Liver (tissue), 8 donors: ENCODE measurements at regions not wholly inside any gene's neighbourhood (a gene's known extent, or its start where the extent isn't known, plus 50 kb on each side); places are given as distances from the start of the nearest gene placed in this dataset.

Source experiments
- DNase-seq: peaks from one replicate; pipeline ENCODE4 v3.0.0-alpha.2; 2017; ENCODE audit warnings: low spot score
- H3K27ac ChIP-seq, 2 donors: one replicate each; pipeline ENCODE4 v1.7.0; 2013; ENCODE audit warnings: inconsistent platforms in 2 of 2, low read length in 2 of 2, control low read depth in 1 of 2, low read depth in 1 of 2, mild to moderate bottlenecking in 1 of 2
- H3K27me3 ChIP-seq, 4 donors: one replicate each; pipeline versions ENCODE4 v1.6.1 to v1.7.0; 2013; ENCODE audit warnings: low read length in 3 of 4, inconsistent platforms in 1 of 4, mild to moderate bottlenecking in 1 of 4, moderate library complexity in 1 of 4; ENCODE audit not compliant: control insufficient read depth in 4 of 4, insufficient read depth in 4 of 4
- H3K36me3 ChIP-seq, 4 donors: one replicate each; pipeline versions ENCODE4 v1.6.1 to v1.7.0; 2013; ENCODE audit warnings: low read length in 3 of 4, mild to moderate bottlenecking in 3 of 4, low read depth in 1 of 4, moderate library complexity in 1 of 4; ENCODE audit not compliant: control insufficient read depth in 4 of 4, insufficient read depth in 3 of 4
- H3K4me1 ChIP-seq, 4 donors: one replicate each; pipeline versions ENCODE4 v1.6.1 to v1.7.0; 2013; ENCODE audit warnings: low read length in 3 of 4, mild to moderate bottlenecking in 3 of 4, moderate library complexity in 1 of 4; ENCODE audit not compliant: control insufficient read depth in 4 of 4, insufficient read depth in 4 of 4
- H3K4me3 ChIP-seq, 3 donors: one replicate each; pipeline versions ENCODE4 v1.6.1 to v1.7.0; 2013; ENCODE audit warnings: low read length in 3 of 3, control low read depth in 1 of 3, low read depth in 1 of 3, mild to moderate bottlenecking in 1 of 3
- H3K9ac ChIP-seq, 2 donors: one replicate each; pipeline ENCODE4 v1.7.0; 2013; ENCODE audit warnings: low read length in 2 of 2, mild to moderate bottlenecking in 2 of 2, moderate library complexity in 2 of 2, control low read depth in 1 of 2, low read depth in 1 of 2
- H3K9me3 ChIP-seq, 4 donors: one replicate each; pipeline versions ENCODE4 v1.6.1 to v1.7.0; 2013; ENCODE audit warnings: low read length in 3 of 4; ENCODE audit not compliant: control insufficient read depth in 4 of 4
- ATF3 ChIP-seq: IDR thresholded peaks from 2 replicates; pipeline ENCODE4 v1.6.1; 2016; ENCODE audit warnings: antibody characterized with exemption
- CTCF ChIP-seq: fragments of 150-350 bp; IDR thresholded peaks from 2 replicates; pipeline ENCODE4 v1.5.1; 2017; ENCODE audit warnings: improper control_type of control experiment, low read depth, low read length; ENCODE audit not compliant: missing input control
- EGR1 ChIP-seq, 2 donors: IDR thresholded peaks; 2 replicates each; pipeline ENCODE4 v1.6.1; 2016 to 2018; ENCODE audit warnings: antibody characterized with exemption in 2 of 2, low read depth in 2 of 2
- FOXA1 ChIP-seq: IDR thresholded peaks from 2 replicates; pipeline ENCODE4 v1.6.1; 2016; ENCODE audit warnings: antibody characterized with exemption
- FOXA2 ChIP-seq: IDR thresholded peaks from 2 replicates; pipeline ENCODE4 v1.6.1; 2016; ENCODE audit warnings: antibody characterized with exemption
- GABPA ChIP-seq, 2 donors: IDR thresholded peaks in 1 of 2; conservative IDR thresholded peaks in 1 of 2; 2 replicates each; pipeline ENCODE4 v1.6.1; 2016; ENCODE audit warnings: antibody characterized with exemption in 2 of 2, mild to moderate bottlenecking in 1 of 2, moderate library complexity in 1 of 2
- HNF4A ChIP-seq, 2 donors: conservative IDR thresholded peaks; 2 replicates each; pipeline ENCODE4 v1.6.1; 2016; ENCODE audit warnings: antibody characterized with exemption in 2 of 2, mild to moderate bottlenecking in 2 of 2
- HNF4G ChIP-seq: IDR thresholded peaks from 2 replicates; pipeline ENCODE4 v1.6.1; 2016; ENCODE audit warnings: antibody characterized with exemption
- JUND ChIP-seq, 2 donors: IDR thresholded peaks; 2 replicates each; pipeline ENCODE4 v1.6.1; 2016; ENCODE audit warnings: antibody characterized with exemption in 2 of 2
- MAX ChIP-seq: IDR thresholded peaks from 2 replicates; pipeline ENCODE4 v1.6.1; 2016; ENCODE audit warnings: antibody characterized with exemption
- NR2F2 ChIP-seq: IDR thresholded peaks from 2 replicates; pipeline ENCODE4 v1.6.1; 2016; ENCODE audit warnings: antibody characterized with exemption
- RAD21 ChIP-seq, 2 donors: IDR thresholded peaks; 2 replicates each; pipeline ENCODE4 v1.6.1; 2016; ENCODE audit warnings: antibody characterized with exemption in 2 of 2, mild to moderate bottlenecking in 2 of 2
- REST ChIP-seq: IDR thresholded peaks from 2 replicates; pipeline ENCODE4 v1.6.1; 2016; ENCODE audit warnings: antibody characterized with exemption, mild to moderate bottlenecking
- RXRA ChIP-seq, 2 donors: IDR thresholded peaks; 2 replicates each; pipeline ENCODE4 v1.6.1; 2017 to 2018; ENCODE audit warnings: antibody characterized with exemption in 2 of 2, mild to moderate bottlenecking in 1 of 2
- SP1 ChIP-seq: IDR thresholded peaks from 2 replicates; pipeline ENCODE4 v1.6.1; 2018; ENCODE audit warnings: antibody characterized with exemption, mild to moderate bottlenecking
- TAF1 ChIP-seq: conservative IDR thresholded peaks from 2 replicates; pipeline ENCODE4 v1.6.1; 2016; ENCODE audit warnings: antibody characterized with exemption, mild to moderate bottlenecking
- ZBTB33 ChIP-seq: IDR thresholded peaks from 2 replicates; pipeline ENCODE4 v1.6.1; 2016; ENCODE audit warnings: antibody characterized with exemption
- WGBS: extraction: QIAGEN DNeasy Blood & Tissue Kit; methylation state at CpG from one replicate; pipeline ENCODE4 v1.1.7; 2013; 5-methylcytosine and 5-hydroxymethylcytosine counted together
- donor health status: healthy.
- donor health status: healthy.
- donor health status: healthy.
- donor health status: healthy.
- donor health status: healthy.

GRCh38 chr18:42530276-42530675 is 575.2 kb downstream of the PIK3C3 start (continued):
- TF ChIP-seq SP1 = no peak

GRCh38 chr18:42532119-42532518 is 577.1 kb downstream of the PIK3C3 start:
- no peaks in the 10 kb centered on the region for H3K27me3 ChIP-seq
- no peak overlapping the region for H3K27ac ChIP-seq
- no peak overlapping the region for H3K9ac ChIP-seq
- no peaks in the 10 kb centered on the region for H3K36me3 ChIP-seq
- no peak for DNase-seq
- TF ChIP-seq EGR1 (IDR thresholded peaks at IDR 0.05; ENCODE audit: low read depth in 2 of 2) = no peak
- TF ChIP-seq ATF3 = no peak
- TF ChIP-seq FOXA2 = no peak
- no peak for TF ChIP-seq GABPA (IDR thresholded peaks at IDR 0.05 in 1 of 2, conservative IDR thresholded peaks at IDR 0.05 in 1 of 2)
- 87% methylated on average over 1 of the region's 1 CpG for WGBS
- no peaks in the 10 kb centered on the region for H3K4me1 ChIP-seq
- no peak overlapping the region for H3K4me3 ChIP-seq
- H3K9me3 ChIP-seq = no peaks in the 10 kb centered on the region

GRCh38 chr18:42533009-42533575 is 578.1 kb downstream of the PIK3C3 start:
- Histone ChIP-seq H3K4me3 (no peak overlapping the region), H3K27ac (no peak overlapping the region), H3K9me3 (no peaks in the 10 kb centered on the region), H3K36me3 (no peaks in the 10 kb centered on the region), H3K9ac (no peak overlapping the region), H3K27me3 (no peaks in the 10 kb centered on the region), H3K4me1 (no peaks in the 10 kb centered on the region)
- no peak for DNase-seq
- 72% methylated on average over 4 of the region's 4 CpGs for WGBS
- no peak for TF ChIP-seq ZBTB33
- TF ChIP-seq JUND (IDR thresholded peaks at IDR 0.05) = no peak
- no peak for TF ChIP-seq MAX
- TF ChIP-seq RXRA (IDR thresholded peaks at IDR 0.05) = no peak
- TF ChIP-seq NR2F2 = no peak
- no peak for TF ChIP-seq TAF1
- no peak for TF ChIP-seq RAD21 (IDR thresholded peaks at IDR 0.05)
- TF ChIP-seq ATF3 = no peak
- TF ChIP-seq REST = no peak
- TF ChIP-seq HNF4G = no peak
- TF ChIP-seq HNF4A (conservative IDR thresholded peaks at IDR 0.05) = no peak
- no peak for TF ChIP-seq EGR1 (IDR thresholded peaks at IDR 0.05; ENCODE audit: low read depth in 2 of 2)
- no peak for TF ChIP-seq GABPA (IDR thresholded peaks at IDR 0.05 in 1 of 2, conservative IDR thresholded peaks at IDR 0.05 in 1 of 2)
- no peak for TF ChIP-seq FOXA1
- TF ChIP-seq CTCF = no peak
- no peak for TF ChIP-seq SP1
- TF ChIP-seq FOXA2 = no peak
